ENCODE measurements at regions not wholly inside any gene's neighbourhood (a gene's known extent, or its start where the extent isn't known, plus 50 kb on each side); places are given as distances from the start of the nearest gene placed in this dataset.
A peak's percentile ranks its signal among the peaks of the same experiment; 100 is the strongest.

- TF ChIP-seq CTCF (conservative IDR thresholded peaks at IDR 0.05 in 1 of 2, IDR thresholded peaks at IDR 0.05 in 1 of 2; ENCODE audit: low read depth in 1 of 2, low read length in 2 of 2): no peak
- TF ChIP-seq EZH2 (IDR thresholded peaks at IDR 0.05; ENCODE audit: low read length, missing control alignments): no peak
- no peaks in the 10 kb centered on the region for H3K9me3 ChIP-seq (ENCODE audit: control insufficient read depth, insufficient read depth, low read depth, low read length)
- H3K4me2 ChIP-seq (ENCODE audit: extremely low read depth, insufficient read depth, low read length): no peak overlapping the region
- no peak overlapping the region for H3K9ac ChIP-seq (ENCODE audit: insufficient read depth, low read length)
- no peaks in the 10 kb centered on the region for H3K79me2 ChIP-seq (ENCODE audit: control insufficient read depth, insufficient read depth, low read length)
- H3K36me3 ChIP-seq (ENCODE audit: control insufficient read depth, insufficient read depth, low read length): no peaks in the 10 kb centered on the region
- H3K27ac ChIP-seq (ENCODE audit: insufficient read depth, low read length): no peak overlapping the region
- no peaks in the 10 kb centered on the region for H4K20me1 ChIP-seq (ENCODE audit: control insufficient read depth, extremely low read depth, insufficient read depth, low read length)
- H3K4me1 ChIP-seq (ENCODE audit: control insufficient read depth, extremely low read depth, insufficient read depth, low read length): no peaks in the 10 kb centered on the region
- no peak overlapping the region for H2AFZ ChIP-seq (ENCODE audit: low read length)
- DNase-seq (ENCODE audit: low read depth in 2 of 2): peak in 1 of 2 donors; percentile 43
- H3K27me3 ChIP-seq (ENCODE audit: control insufficient read depth, insufficient read depth, low read length): no peaks in the 10 kb centered on the region
- H3K4me3 ChIP-seq (replicated peaks in 1 of 4; ENCODE audit: control extremely low read depth in 1 of 4, insufficient read depth in 1 of 4, low read depth in 3 of 4, low read length in 4 of 4): no peak overlapping the region
Measured at GRCh38 chr13:105997581-105998550, 537.6 kb downstream of the EFNB2 start.

GRCh38 chr13:105996391-105997025 is 539.0 kb downstream of the EFNB2 start:
- H3K9me3 ChIP-seq (ENCODE audit: control insufficient read depth, insufficient read depth, low read depth, low read length): no peaks in the 10 kb centered on the region
- no peaks in the 10 kb centered on the region for H3K79me2 ChIP-seq (ENCODE audit: control insufficient read depth, insufficient read depth, low read length)
- no peak overlapping the region for H3K27ac ChIP-seq (ENCODE audit: insufficient read depth, low read length)
- H4K20me1 ChIP-seq (ENCODE audit: control insufficient read depth, extremely low read depth, insufficient read depth, low read length): no peaks in the 10 kb centered on the region
- no peak overlapping the region for H3K4me3 ChIP-seq (replicated peaks in 1 of 4; ENCODE audit: control extremely low read depth in 1 of 4, insufficient read depth in 1 of 4, low read depth in 3 of 4, low read length in 4 of 4)
- peaks cover 4% of the 10 kb centered on the region for H3K4me1 ChIP-seq (ENCODE audit: control insufficient read depth, extremely low read depth, insufficient read depth, low read length)
- no peaks in the 10 kb centered on the region for H3K36me3 ChIP-seq (ENCODE audit: control insufficient read depth, insufficient read depth, low read length)
- H3K27me3 ChIP-seq (ENCODE audit: control insufficient read depth, insufficient read depth, low read length): no peaks in the 10 kb centered on the region
- no peak overlapping the region for H3K9ac ChIP-seq (ENCODE audit: insufficient read depth, low read length)
- TF ChIP-seq CTCF (conservative IDR thresholded peaks at IDR 0.05 in 1 of 2, IDR thresholded peaks at IDR 0.05 in 1 of 2; ENCODE audit: low read depth in 1 of 2, low read length in 2 of 2) (no peak), EZH2 (IDR thresholded peaks at IDR 0.05; ENCODE audit: low read length, missing control alignments) (no peak)
- no peak overlapping the region for H2AFZ ChIP-seq (ENCODE audit: low read length)
- no peak for DNase-seq (ENCODE audit: low read depth in 2 of 2)
- no peak overlapping the region for H3K4me2 ChIP-seq (ENCODE audit: extremely low read depth, insufficient read depth, low read length)

GRCh38 chr13:105994340-105994739 is 541.1 kb downstream of the EFNB2 start:
- peaks cover 10% of the 10 kb centered on the region for H3K4me1 ChIP-seq (ENCODE audit: control insufficient read depth, extremely low read depth, insufficient read depth, low read length)
- DNase-seq (ENCODE audit: low read depth in 2 of 2): no peak
- no peaks in the 10 kb centered on the region for H3K27me3 ChIP-seq (ENCODE audit: control insufficient read depth, insufficient read depth, low read length)
- H2AFZ ChIP-seq (ENCODE audit: low read length): no peak overlapping the region
- no peaks in the 10 kb centered on the region for H3K9me3 ChIP-seq (ENCODE audit: control insufficient read depth, insufficient read depth, low read depth, low read length)
- no peak overlapping the region for H3K4me3 ChIP-seq (replicated peaks in 1 of 4; ENCODE audit: control extremely low read depth in 1 of 4, insufficient read depth in 1 of 4, low read depth in 3 of 4, low read length in 4 of 4)
- no peak overlapping the region for H3K9ac ChIP-seq (ENCODE audit: insufficient read depth, low read length)
- TF ChIP-seq EZH2 (IDR thresholded peaks at IDR 0.05; ENCODE audit: low read length, missing control alignments) (no peak), CTCF (conservative IDR thresholded peaks at IDR 0.05 in 1 of 2, IDR thresholded peaks at IDR 0.05 in 1 of 2; ENCODE audit: low read depth in 1 of 2, low read length in 2 of 2) (no peak)
- no peak overlapping the region for H3K27ac ChIP-seq (ENCODE audit: insufficient read depth, low read length)
- no peaks in the 10 kb centered on the region for H3K79me2 ChIP-seq (ENCODE audit: control insufficient read depth, insufficient read depth, low read length)
- H3K4me2 ChIP-seq (ENCODE audit: extremely low read depth, insufficient read depth, low read length): no peak overlapping the region
- no peaks in the 10 kb centered on the region for H3K36me3 ChIP-seq (ENCODE audit: control insufficient read depth, insufficient read depth, low read length)
- H4K20me1 ChIP-seq (ENCODE audit: control insufficient read depth, extremely low read depth, insufficient read depth, low read length): no peaks in the 10 kb centered on the region
